Smooth muscle cell (in vitro differentiated cells): ENCODE measurements at regions not wholly inside any gene's neighbourhood (a gene's known extent, or its start where the extent isn't known, plus 50 kb on each side); places are given as distances from the start of the nearest gene placed in this dataset.
"Not testable (repeated sequence)": the region's sequence is repeated elsewhere in the genome, so short reads cannot be mapped to it uniquely, and the experiment has no call there.

ENCODE experiments used
- DNase-seq: peaks from one replicate; lab custom pipeline; 2025; ENCODE audit not compliant: unreplicated experiment; lab: John Stamatoyannopoulos, UW
- H2AFZ ChIP-seq: fragments of 200-600 bp; sonication (generic); 2 replicates; pipeline ENCODE4 v1.6.0; 2016; ENCODE audit warnings: antibody characterized with exemption, low read depth, mild to moderate bottlenecking
- H3F3A ChIP-seq: fragments of 200-600 bp; sonication (generic); 2 replicates; pipeline ENCODE4 v1.6.0; 2017; ENCODE audit warnings: antibody characterized with exemption, low read depth
- H3K27ac ChIP-seq: fragments of 200-600 bp; sonication (generic); 2 replicates; pipeline ENCODE4 v1.5.1; 2016; ENCODE audit warnings: low read depth, mild to moderate bottlenecking
- H3K27me3 ChIP-seq: fragments of 200-600 bp; sonication (generic); 2 replicates; pipeline ENCODE4 v1.6.1; 2016; ENCODE audit warnings: low read depth, mild to moderate bottlenecking
- H3K36me3 ChIP-seq: fragments of 200-600 bp; sonication (generic); 2 replicates; pipeline ENCODE4 v1.5.1; 2016; ENCODE audit warnings: low read depth
- H3K4me1 ChIP-seq: fragments of 200-600 bp; sonication (generic); 2 replicates; pipeline ENCODE4 v1.5.1; 2016; ENCODE audit warnings: low read depth
- H3K4me2 ChIP-seq: fragments of 200-600 bp; sonication (generic); 2 replicates; pipeline ENCODE4 v1.6.0; 2016; ENCODE audit warnings: mild to moderate bottlenecking
- H3K4me3 ChIP-seq: fragments of 200-600 bp; sonication (generic); 2 replicates; pipeline ENCODE4 v1.5.1; 2016; ENCODE audit warnings: mild to moderate bottlenecking
- H3K79me2 ChIP-seq: fragments of 200-600 bp; sonication (generic); 2 replicates; pipeline ENCODE4 v1.6.0; 2016; ENCODE audit warnings: low read depth, mild to moderate bottlenecking
- H3K9ac ChIP-seq: fragments of 200-600 bp; sonication (generic); 2 replicates; pipeline ENCODE4 v1.6.0; 2016; ENCODE audit warnings: low read depth
- H3K9me3 ChIP-seq: fragments of 200-600 bp; sonication (generic); replicated peaks from 2 replicates; pipeline ENCODE4 v1.5.1; 2016; ENCODE audit warnings: low read depth
- H4K20me1 ChIP-seq: fragments of 200-600 bp; sonication (generic); 2 replicates; pipeline ENCODE4 v1.6.0; 2016; ENCODE audit warnings: low read depth
- WGBS: methylation state at CpG from one replicate; pipeline ENCODE4 v1.1.7; 2016; ENCODE audit warnings: low lambda C conversion rate; 5-methylcytosine and 5-hydroxymethylcytosine counted together
- TF ChIP-seq, protein P1 (sequence below): fragments of 200-600 bp; sonication (generic); IDR thresholded peaks from 2 replicates; pipeline ENCODE4 v1.5.1; 2017; ENCODE audit warnings: borderline replicate concordance, mild to moderate bottlenecking, antibody characterized with exemption; ENCODE audit not compliant: insufficient read depth, poor library complexity, severe bottlenecking

DNA sequence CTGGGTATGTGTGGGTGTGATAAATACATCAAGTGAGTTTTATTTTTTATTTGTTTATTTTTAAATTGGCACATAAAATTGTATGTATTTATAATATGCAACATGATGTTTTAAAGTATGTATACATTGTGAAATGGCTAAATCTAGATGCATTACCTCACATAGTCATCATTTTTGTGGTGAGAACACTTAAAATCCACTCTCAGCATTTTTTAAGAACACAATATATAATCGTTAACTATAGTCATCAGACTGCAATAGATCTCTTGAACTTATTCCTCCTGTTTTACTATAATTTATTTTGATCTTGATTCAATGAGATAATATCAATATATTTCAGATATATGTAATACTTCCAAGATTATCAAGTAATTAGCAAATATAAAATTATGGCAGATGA, 93.9 kb upstream of the ALDH1A1 start:
- no peaks in the 10 kb centered on the region for H3K9me3 ChIP-seq
- no peaks in the 10 kb centered on the region for H3K27me3 ChIP-seq
- H3K4me3 ChIP-seq: no peak overlapping the region
- H4K20me1 ChIP-seq: no peaks in the 10 kb centered on the region
- no peaks in the 10 kb centered on the region for H3K36me3 ChIP-seq
- no peak overlapping the region for H3K9ac ChIP-seq
- TF ChIP-seq, protein P1, sequence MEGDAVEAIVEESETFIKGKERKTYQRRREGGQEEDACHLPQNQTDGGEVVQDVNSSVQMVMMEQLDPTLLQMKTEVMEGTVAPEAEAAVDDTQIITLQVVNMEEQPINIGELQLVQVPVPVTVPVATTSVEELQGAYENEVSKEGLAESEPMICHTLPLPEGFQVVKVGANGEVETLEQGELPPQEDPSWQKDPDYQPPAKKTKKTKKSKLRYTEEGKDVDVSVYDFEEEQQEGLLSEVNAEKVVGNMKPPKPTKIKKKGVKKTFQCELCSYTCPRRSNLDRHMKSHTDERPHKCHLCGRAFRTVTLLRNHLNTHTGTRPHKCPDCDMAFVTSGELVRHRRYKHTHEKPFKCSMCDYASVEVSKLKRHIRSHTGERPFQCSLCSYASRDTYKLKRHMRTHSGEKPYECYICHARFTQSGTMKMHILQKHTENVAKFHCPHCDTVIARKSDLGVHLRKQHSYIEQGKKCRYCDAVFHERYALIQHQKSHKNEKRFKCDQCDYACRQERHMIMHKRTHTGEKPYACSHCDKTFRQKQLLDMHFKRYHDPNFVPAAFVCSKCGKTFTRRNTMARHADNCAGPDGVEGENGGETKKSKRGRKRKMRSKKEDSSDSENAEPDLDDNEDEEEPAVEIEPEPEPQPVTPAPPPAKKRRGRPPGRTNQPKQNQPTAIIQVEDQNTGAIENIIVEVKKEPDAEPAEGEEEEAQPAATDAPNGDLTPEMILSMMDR: no peak
- no peaks in the 10 kb centered on the region for H3K79me2 ChIP-seq
- no peak overlapping the region for H3K4me2 ChIP-seq
- WGBS: 81% methylated on average over 1 of the region's 1 CpG
- no peak overlapping the region for H3K27ac ChIP-seq
- DNase-seq: no peak
- no peaks in the 10 kb centered on the region for H3F3A ChIP-seq
- H2AFZ ChIP-seq: no peak overlapping the region
- peaks cover 14% of the 10 kb centered on the region for H3K4me1 ChIP-seq

DNA sequence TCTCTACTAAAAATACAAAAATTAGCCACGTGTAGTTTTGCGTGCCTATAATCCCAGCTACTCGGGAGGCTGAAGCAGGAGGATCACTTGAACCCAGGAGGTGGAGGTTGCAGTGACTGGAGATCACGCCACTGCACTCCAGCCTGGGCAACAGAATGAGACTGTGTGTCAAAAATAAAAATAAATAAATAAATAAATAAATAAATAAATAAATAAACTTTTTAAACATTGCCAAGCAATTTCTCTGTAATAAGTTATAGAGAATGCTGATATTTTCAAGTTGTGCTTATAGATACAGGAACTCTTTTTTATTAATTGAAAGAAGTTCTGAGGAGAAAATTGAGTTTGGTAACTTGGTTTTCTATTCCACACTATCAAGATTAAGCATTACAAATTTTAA, 91.9 kb upstream of the ALDH1A1 start:
- not testable (repeated sequence) for H3K27me3 ChIP-seq, H4K20me1 ChIP-seq, H3K9ac ChIP-seq, H3K9me3 ChIP-seq, DNase-seq, H3K79me2 ChIP-seq, H3K36me3 ChIP-seq, H3F3A ChIP-seq, H3K4me1 ChIP-seq, H2AFZ ChIP-seq, H3K27ac ChIP-seq, H3K4me2 ChIP-seq, H3K4me3 ChIP-seq
- WGBS: 96% methylated on average over 4 of the region's 4 CpGs

DNA sequence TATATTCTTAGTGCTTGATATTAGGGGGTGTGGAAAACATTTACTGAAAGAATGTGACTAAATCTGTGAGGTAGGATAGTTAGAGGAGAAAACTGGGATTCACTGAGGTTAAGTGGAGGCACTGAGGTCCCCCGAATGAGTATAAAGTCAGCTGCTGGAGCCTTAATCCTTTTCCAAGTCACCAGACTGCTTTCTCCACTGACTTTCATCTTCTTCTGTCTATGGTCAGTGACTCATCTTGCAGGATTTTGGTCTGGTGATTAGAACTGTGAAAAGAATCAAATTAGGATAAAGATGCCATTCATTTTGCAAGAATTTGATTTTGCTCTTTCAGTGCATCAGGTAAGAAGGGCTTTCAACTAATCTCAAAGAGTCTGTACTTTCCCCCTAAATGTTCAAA, 89.3 kb upstream of the ALDH1A1 start:
- Histone ChIP-seq H3K9me3 (no peaks in the 10 kb centered on the region), H2AFZ (no peak overlapping the region), H3K4me2 (peak overlapping the region; percentile 7), H3K4me3 (no peak overlapping the region), H4K20me1 (no peaks in the 10 kb centered on the region), H3K36me3 (no peaks in the 10 kb centered on the region), H3K9ac (no peak overlapping the region), H3K79me2 (no peaks in the 10 kb centered on the region), H3K27ac (no peak overlapping the region), H3K4me1 (peaks cover 3% of the 10 kb centered on the region), H3K27me3 (no peaks in the 10 kb centered on the region), H3F3A (no peaks in the 10 kb centered on the region)
- no peak for DNase-seq
- WGBS: 0% methylated on average over 1 of the region's 1 CpG
- TF ChIP-seq, protein P1: no peak

DNA sequence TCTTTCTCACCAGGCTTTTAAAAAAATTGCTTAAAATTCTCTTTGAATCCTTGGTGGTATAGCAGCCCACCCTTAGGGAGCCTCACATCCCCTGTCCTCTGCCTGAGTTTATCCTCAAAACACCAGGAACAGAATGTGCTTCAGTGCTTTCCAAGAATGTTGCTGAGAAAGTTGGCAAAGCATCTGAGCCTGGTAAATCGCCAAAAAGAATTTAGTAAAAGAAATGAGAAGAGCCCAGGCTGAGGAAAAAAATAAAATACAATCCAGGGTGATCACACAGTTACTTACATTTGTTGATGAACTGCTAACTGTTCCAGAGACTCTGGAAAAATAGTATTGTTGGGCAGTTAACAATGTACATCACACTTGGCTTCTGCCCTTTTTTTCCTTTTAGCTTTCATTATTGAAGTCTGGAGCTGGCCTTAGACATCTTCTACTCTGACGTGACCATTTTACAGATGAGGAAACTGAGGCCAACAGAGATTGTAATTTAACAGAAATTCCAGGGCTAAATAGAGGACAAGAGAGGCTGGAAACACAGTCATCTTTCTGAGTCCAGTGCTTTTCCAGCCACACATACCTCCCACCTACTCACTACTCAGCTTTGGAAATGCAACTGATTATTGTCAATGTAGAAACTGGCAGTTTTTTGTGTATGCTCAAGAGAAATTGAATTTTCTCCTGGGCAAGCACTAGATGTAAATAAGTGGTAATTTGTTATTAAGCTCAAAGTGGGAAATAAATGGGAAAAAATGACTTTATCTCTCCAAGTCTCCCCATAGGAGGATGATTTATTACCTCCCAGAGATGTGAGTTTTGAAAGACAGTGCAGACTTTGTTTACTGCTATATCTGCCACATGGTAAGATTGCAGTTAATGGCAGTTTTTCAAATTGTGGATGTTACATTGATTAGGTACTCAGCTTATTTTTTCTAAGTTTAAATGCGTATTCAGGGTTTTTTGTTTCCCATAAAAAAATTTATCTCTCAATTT, 86.7 kb upstream of the ALDH1A1 start:
- TF ChIP-seq, protein P1: no peak
- Histone ChIP-seq H3K9ac (no peak overlapping the region), H3K4me3 (no peak overlapping the region), H2AFZ (no peak overlapping the region), H3K27me3 (peaks cover 9% of the 10 kb centered on the region), H3K4me1 (peaks cover 3% of the 10 kb centered on the region), H3K36me3 (no peaks in the 10 kb centered on the region), H3K27ac (no peak overlapping the region), H3K4me2 (no peak overlapping the region), H4K20me1 (no peaks in the 10 kb centered on the region), H3K9me3 (no peaks in the 10 kb centered on the region), H3K79me2 (no peaks in the 10 kb centered on the region), H3F3A (no peaks in the 10 kb centered on the region)
- DNase-seq: no peak
- WGBS: 79% methylated on average over 3 of the region's 3 CpGs
